ENCODE measurements at regions not wholly inside any gene's neighbourhood (a gene's known extent, or its start where the extent isn't known, plus 50 kb on each side); places are given as distances from the start of the nearest gene placed in this dataset.
"Not testable (repeated sequence)": the region's sequence is repeated elsewhere in the genome, so short reads cannot be mapped to it uniquely, and the experiment has no call there.

DNA sequence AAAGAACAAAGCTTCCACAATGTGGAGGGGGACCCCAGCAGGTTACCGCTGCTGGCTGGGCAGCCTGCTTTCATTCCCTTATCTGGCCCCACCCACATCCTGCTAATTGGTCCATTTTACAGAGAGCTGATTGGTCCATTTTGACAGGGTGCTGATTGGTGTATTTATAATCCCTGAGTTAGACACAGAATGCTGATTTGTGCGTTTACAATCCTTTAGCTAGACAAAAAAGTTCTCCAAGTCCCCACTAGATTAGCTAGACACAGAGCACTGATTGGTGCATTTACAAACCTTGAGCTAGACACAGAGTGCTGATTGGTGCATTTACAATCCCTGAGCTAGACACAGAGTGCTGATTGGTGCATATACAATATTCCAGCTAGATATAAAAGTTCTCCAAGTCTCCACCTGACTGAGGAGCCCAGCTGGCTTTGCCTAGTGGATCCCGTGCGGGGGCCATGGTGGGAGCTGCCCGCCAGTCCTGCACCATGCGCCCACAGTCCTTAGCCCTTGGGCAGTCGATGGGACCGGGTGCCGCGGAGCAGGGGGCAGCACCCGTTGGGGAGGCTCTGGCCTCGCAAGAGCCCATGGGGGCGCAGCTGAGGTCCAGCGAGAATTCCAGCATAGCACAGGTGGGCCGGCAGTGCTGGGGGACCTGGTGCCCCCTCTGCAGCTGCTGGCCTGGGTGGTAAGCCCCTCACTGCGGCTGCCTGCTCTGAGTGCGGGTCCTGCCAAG lies 88.8 kb upstream of the MYLIP start:
- not testable (repeated sequence) for DNase-seq

DNA sequence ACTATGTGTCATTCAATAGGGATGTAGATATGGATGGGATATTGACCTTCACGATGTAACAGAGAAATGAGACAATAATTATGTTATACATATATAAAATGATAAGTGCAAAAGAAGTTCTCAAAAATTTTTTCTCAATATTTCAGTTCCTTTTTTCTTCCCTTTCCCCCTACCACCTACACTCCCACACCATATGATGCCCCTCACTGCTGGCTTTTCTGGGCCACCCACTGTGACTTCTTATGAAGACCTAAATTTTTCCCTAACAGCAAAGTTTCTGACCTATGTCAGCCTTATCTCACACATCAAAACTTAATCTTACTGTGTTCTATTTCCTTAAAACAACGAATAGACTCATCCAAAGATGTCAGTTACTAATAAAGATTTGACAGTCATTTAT lies 89.9 kb upstream of the MYLIP start:
- no peak for DNase-seq

DNA sequence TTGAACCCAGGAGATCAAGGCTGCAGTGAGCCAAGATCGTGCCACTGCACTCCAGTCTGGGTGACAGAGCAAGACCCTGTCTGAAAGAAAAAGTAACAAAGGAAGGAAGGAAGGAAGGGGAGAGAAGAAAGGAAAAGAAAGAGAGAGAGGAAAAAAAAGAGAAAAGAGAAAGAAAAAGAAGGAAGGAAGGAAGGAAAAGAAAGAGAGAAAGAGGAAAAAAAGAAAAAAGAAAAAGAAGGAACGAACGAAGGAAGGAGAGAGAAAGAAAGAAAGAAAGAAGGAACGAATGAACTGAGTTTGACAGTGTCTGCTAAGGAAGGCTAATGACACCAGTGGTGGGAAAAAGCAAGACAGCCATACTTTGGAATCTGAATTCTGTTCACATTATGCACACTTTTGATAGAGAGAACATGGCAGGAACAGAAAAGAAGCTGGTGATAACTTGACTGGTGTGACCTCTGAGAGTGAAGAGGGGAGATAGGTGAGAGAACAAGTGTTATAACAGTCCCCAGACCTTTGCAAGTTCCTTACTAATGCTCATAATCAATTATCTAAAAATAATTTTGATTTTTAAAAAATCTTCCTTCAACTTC lies 93.3 kb upstream of the MYLIP start:
- no peak for DNase-seq

DNA sequence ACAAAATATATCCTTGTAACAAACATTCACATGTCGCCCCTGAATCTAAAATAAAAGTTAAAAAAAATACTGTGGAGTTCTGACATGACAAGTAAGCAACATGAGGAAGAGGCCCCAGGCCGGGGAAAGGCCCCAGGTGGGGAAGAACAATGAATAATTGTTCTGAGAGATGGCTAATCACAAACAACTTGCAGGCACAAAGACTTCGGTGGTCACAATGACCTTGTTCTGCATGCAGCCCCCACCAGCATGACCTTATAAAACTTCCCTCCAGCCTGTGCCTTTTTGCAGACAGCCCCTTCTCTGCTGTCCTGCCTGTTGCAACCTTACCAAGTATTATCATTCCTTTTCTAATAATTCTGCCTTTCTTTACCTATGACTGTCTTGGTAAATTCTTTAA lies 95.7 kb upstream of the MYLIP start:
- no peak for DNase-seq

DNA sequence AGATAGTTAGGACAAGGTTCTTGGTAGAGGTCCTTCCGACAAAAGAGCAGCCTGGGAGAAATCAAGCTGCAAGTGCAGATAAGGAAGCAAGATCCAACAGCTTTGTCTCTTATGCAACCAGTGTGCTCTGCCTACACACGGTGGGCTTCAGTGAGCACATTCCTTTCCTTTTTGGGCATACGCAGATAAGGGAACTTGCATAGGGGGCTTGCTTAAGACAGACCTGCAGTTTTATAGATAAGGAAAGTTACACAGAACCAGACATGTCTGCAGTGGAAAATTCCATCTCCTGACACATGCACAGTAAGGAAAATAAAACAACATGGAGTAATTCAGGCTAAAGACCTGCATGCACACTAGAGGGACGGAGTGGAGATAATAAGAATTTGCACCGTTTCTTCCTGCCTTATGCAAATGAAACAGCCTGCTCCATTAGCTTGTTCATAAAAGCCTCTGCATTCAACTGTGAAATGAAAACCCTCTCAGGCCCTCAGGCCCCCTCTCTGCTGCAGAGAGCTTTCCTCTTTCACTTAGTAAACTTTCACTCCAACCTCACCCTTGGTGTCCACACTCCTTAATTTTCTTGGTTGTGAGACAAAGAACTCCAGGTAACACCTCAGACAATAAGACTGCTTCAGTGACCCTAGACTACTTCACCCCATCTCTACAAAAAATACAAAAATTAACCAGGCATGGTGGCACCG lies 97.5 kb upstream of the MYLIP start:
- DNase-seq = no peak

DNA sequence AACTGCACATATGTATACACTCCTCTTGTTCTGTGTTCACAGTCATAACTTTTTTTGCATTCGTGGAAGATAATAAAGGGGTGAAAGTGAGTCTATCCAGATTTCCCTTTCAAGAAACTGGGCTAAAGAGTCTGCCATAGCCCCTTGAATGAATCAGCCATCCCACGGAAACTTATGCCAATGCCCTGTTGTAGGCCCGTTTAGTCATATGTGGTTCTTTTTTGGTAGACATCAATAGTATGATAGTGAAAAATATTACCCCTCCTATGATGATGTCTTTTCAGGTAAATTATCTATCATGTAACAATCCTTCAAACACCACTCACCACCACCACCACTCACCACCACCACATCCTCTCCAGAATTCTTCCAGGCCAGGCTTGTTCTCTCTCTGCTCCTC lies 99.9 kb upstream of the MYLIP start:
- no peak for DNase-seq

DNA sequence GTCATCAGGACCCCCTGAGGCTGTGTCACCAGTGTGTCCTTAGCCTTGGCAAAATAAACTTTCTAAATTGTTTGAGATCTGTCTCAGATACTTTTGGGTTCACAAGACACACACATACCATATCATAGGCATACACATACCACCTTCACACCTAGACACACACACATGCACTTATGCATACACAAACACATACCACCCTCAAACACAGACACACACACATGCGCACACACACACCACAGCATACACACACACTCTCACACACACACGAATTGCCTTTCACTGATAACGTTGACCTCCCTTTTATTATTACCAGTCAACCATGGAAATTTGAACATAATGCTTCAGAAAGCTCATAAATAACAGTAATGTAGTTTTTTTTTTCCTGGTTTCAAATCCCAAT lies 108.6 kb upstream of the MYLIP start:
- DNase-seq = no peak

DNA sequence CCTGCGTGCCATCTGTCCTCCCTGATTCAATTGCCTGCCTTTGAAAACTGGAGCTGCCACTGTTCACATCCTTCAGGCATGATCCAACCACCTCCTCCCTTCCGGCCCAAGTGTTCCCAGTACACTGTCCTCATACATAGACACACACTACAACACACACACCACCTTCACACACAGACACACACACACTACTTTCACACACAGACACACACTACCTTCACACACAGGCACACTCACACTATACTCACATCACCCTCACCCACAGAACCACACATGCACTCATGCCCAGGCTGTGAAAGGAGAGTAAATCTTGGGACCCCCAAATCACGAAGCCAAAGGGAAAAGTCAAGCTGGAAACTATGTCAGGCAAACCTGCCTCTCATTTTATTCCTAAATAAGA lies 109.4 kb upstream of the MYLIP start:
- no peak for DNase-seq

DNA sequence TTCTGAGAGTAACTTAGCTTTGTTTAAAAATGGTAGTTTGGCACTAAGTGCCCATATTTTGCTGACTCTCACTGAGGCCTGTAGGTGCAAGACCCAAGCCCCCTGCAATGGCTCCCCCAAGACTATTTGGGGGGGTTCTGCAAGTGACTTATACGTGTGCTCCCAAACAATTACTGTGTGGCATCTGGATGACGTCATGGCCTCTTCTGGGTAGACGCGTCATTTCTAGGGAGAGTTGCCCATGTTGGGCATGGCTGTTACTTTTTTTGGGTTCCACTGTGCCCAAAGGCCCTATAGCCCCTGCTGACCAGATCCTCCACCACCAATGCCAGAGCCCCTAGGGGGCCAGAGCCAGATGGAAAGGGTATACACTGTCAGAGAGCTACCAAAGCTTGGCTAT lies 110.3 kb upstream of the MYLIP start:
- no peak for DNase-seq

DNA sequence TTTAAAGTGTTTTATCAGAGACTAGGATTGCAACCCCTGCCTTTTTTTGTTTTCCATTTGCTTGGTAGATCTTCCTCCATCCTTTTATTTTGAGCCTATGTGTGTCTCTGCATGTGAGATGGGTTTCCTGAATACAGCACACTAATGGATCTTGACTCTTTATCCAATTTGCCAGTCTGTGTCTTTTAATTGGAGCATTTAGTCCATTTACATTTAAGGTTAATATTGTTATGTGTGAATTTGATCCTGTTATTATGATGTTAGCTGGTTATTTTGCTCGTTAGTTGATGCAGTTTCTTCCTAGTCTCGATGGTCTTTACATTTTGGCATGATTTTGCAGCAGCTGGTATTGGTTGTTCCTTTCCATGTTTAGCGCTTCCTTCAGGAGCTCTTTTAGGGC lies 114.6 kb upstream of the MYLIP start:
- not testable (repeated sequence) for DNase-seq

DNA sequence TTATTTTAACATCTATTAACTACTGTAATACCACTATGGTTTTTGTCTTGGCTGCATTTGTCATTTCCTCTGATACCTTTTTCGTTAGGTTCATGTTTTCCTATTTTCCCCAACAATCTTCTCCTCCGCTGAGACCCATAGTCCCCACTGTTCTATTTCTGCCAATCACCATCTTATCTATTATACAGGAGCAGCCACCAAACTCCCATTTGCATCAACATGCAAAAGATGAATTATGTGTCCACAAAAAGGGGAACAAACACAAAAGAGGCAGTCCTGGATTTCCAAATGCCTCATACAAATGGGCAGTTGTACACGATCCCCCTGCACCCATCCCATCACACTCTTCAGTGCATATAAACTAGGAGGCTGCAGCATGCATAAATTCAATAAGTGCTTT lies 121.7 kb upstream of the MYLIP start:
- DNase-seq = no peak

DNA sequence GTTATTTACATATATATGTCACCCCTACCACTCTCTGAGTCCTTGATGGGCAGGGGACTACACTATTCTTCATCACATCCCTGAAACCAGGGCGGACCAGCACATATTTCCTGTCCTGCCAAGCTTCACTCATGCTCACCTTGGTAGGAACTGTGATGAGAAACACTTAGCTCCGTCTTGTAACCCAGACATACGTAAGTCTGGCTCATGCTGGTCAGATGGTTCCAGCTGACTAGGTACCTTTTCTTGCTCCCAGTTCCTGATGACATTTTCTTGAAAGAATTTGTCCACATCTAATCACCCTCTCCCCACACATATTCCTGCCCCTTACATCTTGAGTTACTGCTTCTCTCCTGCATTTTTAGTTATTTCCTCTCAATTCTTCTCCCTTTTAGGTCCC lies 122.2 kb upstream of the MYLIP start:
- no peak for DNase-seq

DNA sequence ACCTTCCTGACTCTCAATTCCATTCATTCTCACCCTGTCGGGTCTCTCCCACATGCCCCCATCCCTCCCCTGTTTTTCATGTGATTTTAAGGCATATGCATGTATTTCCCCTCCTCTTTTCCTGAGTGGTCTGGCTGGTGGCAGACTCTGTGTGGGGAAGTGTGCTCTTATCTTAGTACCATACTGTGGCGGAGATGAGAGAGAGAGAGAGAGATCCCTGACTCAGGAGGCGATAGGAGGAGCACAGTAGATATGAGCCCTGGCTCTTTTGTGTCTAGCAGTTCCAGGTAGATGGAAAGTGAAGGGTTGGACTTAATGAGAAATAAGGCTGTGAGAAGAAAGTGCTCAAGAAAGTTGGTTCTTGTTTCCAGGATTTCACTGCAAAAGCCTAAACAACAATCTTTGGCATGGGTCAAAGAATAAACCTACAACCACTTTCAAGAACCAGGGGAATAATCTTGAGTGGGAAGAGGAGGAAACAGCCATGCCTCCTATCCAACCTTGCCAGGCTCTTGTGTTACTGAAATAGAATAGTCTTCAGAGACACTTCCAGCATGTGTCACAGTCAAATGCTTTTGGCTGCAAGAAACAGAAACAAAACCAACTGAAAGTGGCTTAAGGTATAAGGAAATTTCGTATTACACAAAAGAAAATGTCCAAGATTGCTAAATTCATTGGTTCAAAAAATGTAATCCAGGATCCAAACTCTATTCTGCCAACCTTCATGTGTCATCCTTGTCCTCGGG lies 123.8 kb upstream of the MYLIP start:
- no peak for DNase-seq

DNA sequence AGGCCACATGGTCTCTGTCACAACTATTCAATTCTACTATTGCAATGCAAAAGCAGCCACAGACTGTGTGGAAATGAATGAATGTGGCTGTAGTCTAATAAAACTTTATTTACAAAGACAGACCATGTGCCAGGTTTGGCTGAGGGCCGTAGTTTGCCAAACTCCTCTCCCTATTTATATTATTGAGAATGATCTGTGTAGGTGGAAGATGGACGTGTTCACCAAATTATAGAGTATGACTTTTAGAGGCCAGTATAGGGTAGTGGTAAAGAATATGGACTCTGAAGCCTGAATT lies 125.7 kb upstream of the MYLIP start:
- no peak for DNase-seq

DNA sequence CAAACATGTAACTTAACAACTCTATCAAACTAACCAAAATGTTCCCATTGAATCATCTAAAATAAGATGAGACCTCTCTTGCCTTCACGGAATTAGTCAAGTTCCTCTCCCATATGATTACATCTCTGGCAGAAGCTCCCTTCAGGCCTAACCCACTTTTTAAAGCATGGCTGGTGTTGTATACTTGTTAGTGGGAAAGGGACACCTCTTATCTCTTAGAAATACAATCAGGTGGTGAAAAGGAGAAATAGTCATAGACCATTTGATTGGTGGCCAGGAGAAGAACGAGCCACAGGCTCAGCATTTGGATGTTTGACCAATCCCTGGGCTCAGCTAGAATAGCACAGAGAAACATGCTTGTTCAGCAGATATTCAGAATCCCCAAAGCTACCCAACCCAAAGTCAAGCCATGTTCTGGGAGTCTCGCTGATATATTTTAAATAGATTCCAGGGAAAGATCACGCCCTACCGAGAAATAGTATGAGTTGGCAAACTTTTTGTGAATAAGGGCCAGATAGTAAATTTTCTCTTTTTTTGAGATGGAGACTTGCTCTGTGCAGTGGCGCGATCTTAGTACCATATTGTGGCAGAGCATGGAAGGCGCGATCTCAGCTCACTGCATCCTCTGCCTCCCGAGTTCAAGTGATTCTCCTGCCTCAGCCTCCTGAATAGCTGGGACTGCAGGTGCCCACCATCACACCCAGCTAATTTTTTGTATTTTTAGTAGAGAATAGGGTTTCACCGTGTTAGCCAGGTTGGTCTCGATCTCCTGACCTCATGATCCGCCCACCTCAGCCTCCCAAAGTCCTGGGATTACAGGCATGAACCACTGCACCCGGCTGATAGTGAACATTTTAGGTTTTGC lies 126.3 kb upstream of the MYLIP start:
- no peak for DNase-seq

DNA sequence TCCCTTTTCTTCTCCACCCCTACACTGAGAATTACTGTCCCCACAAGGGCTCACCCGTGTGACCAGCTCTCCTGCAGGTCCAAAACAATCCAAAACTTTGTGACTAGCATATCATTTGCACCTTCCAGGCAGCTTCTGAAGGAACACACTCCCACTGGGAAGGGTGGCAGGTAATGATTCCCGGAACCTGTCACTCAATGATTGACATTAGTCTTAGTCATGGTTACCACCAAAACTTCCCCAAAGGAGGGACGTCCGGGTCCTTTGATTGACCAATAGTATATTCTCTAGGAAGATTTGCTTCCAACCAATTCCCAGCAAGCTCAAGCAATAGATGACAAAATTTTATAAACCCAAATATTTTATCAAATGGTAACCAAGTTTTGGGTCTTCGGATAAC lies 127.7 kb upstream of the MYLIP start:
- no peak for DNase-seq

DNA sequence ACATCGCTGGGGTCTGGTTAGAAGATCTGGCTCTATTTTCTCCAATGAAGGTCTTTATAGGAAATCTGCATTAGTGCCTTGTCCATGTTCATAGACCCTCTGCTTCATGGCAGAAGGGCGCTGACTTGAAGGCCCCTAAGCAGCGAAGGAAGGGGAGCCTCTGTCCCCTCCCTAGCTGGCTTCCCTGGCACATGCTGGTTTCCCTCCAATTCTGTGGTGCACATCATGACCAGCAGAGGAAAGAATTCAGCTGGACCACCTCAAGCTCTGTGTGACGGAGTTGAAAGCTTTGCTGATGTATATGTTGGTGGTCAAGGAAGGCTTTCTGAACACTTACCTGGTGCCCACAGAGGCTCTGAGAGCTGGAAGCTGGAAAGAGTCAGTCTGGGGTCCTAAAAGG lies 129.7 kb upstream of the MYLIP start:
- no peak for DNase-seq

DNA sequence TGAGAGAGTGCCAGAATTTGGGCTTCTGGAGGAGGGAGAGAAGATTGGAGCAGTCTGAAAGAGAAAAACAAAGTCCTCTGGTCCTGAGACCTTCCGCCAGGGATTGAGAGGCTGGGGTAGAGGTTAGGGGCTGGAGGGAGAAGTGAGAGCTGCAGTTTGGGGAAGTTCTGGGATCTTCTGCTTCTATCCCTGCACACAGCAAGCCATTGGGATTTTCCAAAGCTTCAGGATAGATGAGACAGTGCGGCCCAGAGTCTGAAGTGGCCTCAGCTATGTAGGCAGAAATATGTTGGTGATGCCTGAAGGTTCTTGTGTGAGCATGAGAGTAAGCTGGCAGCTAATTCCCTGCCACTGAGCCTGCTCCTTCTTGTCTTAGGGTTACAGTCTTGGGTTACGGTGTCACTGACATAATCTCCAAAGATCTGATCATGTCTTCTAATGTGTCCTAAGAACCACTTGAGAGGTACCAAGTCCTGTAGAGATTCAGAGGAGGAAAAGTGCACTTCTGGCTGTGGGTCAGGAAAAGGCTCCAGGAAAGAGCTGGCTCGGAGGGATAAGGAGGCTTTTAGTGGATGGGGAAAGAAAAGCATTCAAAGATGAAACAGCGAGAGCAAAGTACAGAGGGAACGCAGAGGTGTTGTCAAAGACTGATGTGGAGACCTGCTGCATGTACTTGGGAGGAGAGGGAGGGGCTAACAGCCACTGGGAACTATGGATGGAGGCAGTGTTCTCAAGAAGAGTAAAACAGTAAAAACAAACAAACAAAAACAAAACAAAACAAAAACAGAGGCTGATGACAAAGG lies 131.1 kb upstream of the MYLIP start:
- no peak for DNase-seq

DNA sequence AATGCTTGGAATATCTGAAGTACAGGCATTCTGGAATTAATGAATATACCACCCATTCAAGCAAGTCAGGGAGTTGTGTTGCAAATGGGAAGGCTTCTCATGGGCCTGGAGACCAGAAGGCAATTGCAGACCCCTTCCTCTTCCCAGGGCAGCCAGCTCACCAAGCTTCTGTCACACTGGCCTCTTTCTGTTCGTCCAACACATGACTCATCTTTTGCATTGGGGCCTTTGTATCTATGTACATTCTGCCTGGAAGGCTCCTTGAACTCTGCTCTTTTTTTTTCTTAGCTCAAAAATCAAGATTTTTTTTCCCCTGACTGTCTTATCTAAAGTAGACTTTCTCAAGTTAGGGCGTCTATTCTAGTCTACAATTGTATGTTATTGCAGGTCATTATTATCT lies 132.9 kb upstream of the MYLIP start:
- peak; percentile 7 for DNase-seq

DNA sequence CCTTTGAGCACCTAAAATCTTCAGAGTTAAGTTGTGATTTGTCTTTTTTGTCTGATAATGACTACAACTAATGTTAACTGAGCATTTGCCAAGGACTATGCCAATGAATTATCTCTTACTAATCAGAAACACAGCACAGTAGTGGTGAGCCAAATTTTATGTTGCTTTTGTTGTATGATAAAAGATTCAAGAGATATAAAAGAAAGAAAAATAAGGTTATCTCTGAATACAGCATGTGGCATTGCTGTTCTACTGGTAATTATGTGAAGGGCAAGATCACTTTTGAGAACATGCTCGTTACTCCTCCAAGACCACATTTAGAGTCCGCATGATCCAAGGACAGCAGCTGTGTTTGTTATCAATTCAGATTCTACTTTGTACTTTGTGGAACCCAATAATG lies 133.4 kb upstream of the MYLIP start:
- DNase-seq = no peak

DNA sequence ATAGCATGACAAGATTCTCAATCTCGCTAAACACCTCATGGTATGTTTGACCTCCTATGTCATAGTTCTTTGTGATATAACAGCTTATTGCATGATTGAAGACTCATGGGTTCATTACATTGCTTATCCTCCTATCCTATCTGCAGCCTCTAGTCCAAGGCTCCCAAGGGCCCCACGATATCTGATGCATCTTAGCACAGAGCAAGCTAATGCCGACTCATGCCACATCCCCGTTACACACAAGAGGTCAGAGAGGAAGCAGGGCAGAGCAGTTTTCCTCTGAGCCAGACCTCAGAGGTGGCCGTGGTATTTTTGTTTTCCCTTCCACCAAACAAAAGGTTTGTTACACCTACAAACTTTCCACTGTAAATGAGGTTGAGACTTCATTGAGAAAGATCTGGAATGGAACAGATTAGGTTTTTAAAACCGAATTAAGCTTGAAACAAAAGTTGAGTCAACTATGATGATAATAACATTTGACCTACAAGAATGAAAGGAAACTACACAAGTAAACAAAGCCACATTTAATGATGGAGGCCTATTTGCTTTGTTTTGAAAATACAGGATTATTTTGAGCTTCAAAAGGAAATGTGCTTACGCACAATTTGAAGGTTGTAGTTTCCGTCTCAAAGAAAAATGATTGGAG lies 133.9 kb upstream of the MYLIP start:
- no peak for DNase-seq

Measured in fibroblast of skin of right quadriceps (primary cell).